SU-DHL-6 (cell line): ENCODE measurements at regions not wholly inside any gene's neighbourhood (a gene's known extent, or its start where the extent isn't known, plus 50 kb on each side); places are given as distances from the start of the nearest gene placed in this dataset.

ENCODE experiments used
- H2AFZ ChIP-seq: fragments of 200-600 bp; sonication (generic); 2 replicates; pipeline ENCODE4 v1.6.1; 2014; ENCODE audit warnings: low read depth, mild to moderate bottlenecking, moderate library complexity, mixed read lengths, antibody characterized with exemption, low read length; ENCODE audit not compliant: severe bottlenecking
- H3F3A ChIP-seq: fragments of 200-600 bp; shearing (Covaris generic); 2 replicates; pipeline ENCODE4 v1.6.0; 2016; ENCODE audit warnings: antibody characterized with exemption, mild to moderate bottlenecking; ENCODE audit not compliant: insufficient read depth
- H3K27ac ChIP-seq: fragments of 200-600 bp; sonication (generic); 2 replicates; pipeline ENCODE4 v1.5.1; 2016; ENCODE audit warnings: low read depth, mild to moderate bottlenecking, low read length, moderate library complexity, mixed read lengths
- H3K27me3 ChIP-seq: fragments of 200-600 bp; sonication (generic), shearing (Covaris generic); 2 replicates; pipeline ENCODE4 v1.6.0; 2014; ENCODE audit warnings: mild to moderate bottlenecking, low read length
- H3K36me3 ChIP-seq: fragments of 200-600 bp; sonication (generic); 2 replicates; pipeline ENCODE4 v1.6.1; 2014; ENCODE audit warnings: mild to moderate bottlenecking, low read length, mixed read lengths
- H3K4me2 ChIP-seq: fragments of 300-600, 200-600 bp; shearing (Covaris generic), sonication (generic); 2 replicates; pipeline ENCODE4 v1.6.0; 2014; ENCODE audit warnings: low read length, low read depth, mild to moderate bottlenecking; ENCODE audit not compliant: poor library complexity, severe bottlenecking
- H3K4me3 ChIP-seq: fragments of 200-600 bp; sonication (generic); 2 replicates; pipeline ENCODE4 v1.5.1; 2014; ENCODE audit warnings: antibody characterized with exemption, low read length, mild to moderate bottlenecking, mixed read lengths; ENCODE audit not compliant: insufficient read depth, poor library complexity, severe bottlenecking
- H3K79me2 ChIP-seq: fragments of 200-600 bp; sonication (generic); 2 replicates; pipeline ENCODE4 v1.6.1; 2014; ENCODE audit warnings: mild to moderate bottlenecking, low read length, moderate library complexity; ENCODE audit not compliant: insufficient read depth
- H3K9ac ChIP-seq: fragments of 200-600 bp; sonication (generic); 2 replicates; pipeline ENCODE4 v1.7.0; 2014; ENCODE audit warnings: mild to moderate bottlenecking, low read length
- H3K9me2 ChIP-seq: fragments of 200-600 bp; sonication (generic); replicated peaks from 2 replicates; pipeline ENCODE4 v1.6.1; 2014; ENCODE audit warnings: low read length; ENCODE audit not compliant: insufficient read depth
- H3K9me3 ChIP-seq: fragments of 200-600 bp; sonication (generic); 2 replicates; pipeline ENCODE4 v1.6.1; 2014; ENCODE audit warnings: low read length, mixed read lengths; ENCODE audit not compliant: insufficient read depth
- H4K20me1 ChIP-seq: fragments of 200-600 bp; sonication (generic); 2 replicates; pipeline ENCODE4 v1.6.1; 2014; ENCODE audit warnings: low read depth, mild to moderate bottlenecking, antibody characterized with exemption, low read length, moderate library complexity, mixed read lengths
- CTCF ChIP-seq: fragments of 200-600 bp; sonication (generic); IDR thresholded peaks from one replicate; pipeline ENCODE4 v1.5.1; 2017; ENCODE audit warnings: antibody characterized with exemption, mild to moderate bottlenecking, low read length, moderate library complexity; ENCODE audit not compliant: insufficient read depth, poor library complexity, severe bottlenecking
- EZH2phosphoT487 ChIP-seq: fragments of 200-600 bp; sonication (generic), shearing (Covaris generic); conservative IDR thresholded peaks from 2 replicates; pipeline ENCODE4 v1.6.1; 2018; ENCODE audit warnings: mild to moderate bottlenecking, antibody characterized with exemption, low read length, moderate library complexity, mixed read lengths

- Histone ChIP-seq H3K27me3 (no peaks in the 10 kb centered on the region), H3K27ac (no peak overlapping the region), H3K36me3 (no peaks in the 10 kb centered on the region), H3K9me2 (no peaks in the 10 kb centered on the region), H3K4me3 (no peak overlapping the region), H3K4me2 (no peak overlapping the region), H3K9me3 (no peaks in the 10 kb centered on the region), H4K20me1 (no peaks in the 10 kb centered on the region), H3K79me2 (no peaks in the 10 kb centered on the region), H3K9ac (no peak overlapping the region), H2AFZ (no peak overlapping the region), H3F3A (no peaks in the 10 kb centered on the region)
- no peak for TF ChIP-seq CTCF
- no peak for TF ChIP-seq EZH2phosphoT487
Observed at GRCh38 chr6:132067286-132067685, 116.1 kb upstream of the CCN2 start.

- no peaks in the 10 kb centered on the region for H3K36me3 ChIP-seq
- H3K4me3 ChIP-seq: no peak overlapping the region
- no peak overlapping the region for H2AFZ ChIP-seq
- no peaks in the 10 kb centered on the region for H4K20me1 ChIP-seq
- H3K4me2 ChIP-seq: no peak overlapping the region
- no peaks in the 10 kb centered on the region for H3K9me2 ChIP-seq
- no peaks in the 10 kb centered on the region for H3K9me3 ChIP-seq
- TF ChIP-seq CTCF (no peak), EZH2phosphoT487 (no peak)
- no peaks in the 10 kb centered on the region for H3K79me2 ChIP-seq
- H3K9ac ChIP-seq: no peak overlapping the region
- no peak overlapping the region for H3K27ac ChIP-seq
- no peaks in the 10 kb centered on the region for H3K27me3 ChIP-seq
- H3F3A ChIP-seq: no peaks in the 10 kb centered on the region
Observed at GRCh38 chr6:132065556-132065955, 114.4 kb upstream of the CCN2 start.

- TF ChIP-seq CTCF (no peak), EZH2phosphoT487 (no peak)
- no peaks in the 10 kb centered on the region for H3F3A ChIP-seq
- no peak overlapping the region for H2AFZ ChIP-seq
- no peak overlapping the region for H3K27ac ChIP-seq
- no peaks in the 10 kb centered on the region for H4K20me1 ChIP-seq
- no peak overlapping the region for H3K4me3 ChIP-seq
- H3K4me2 ChIP-seq: no peak overlapping the region
- no peaks in the 10 kb centered on the region for H3K36me3 ChIP-seq
- no peaks in the 10 kb centered on the region for H3K9me2 ChIP-seq
- no peaks in the 10 kb centered on the region for H3K27me3 ChIP-seq
- H3K9ac ChIP-seq: no peak overlapping the region
- H3K79me2 ChIP-seq: no peaks in the 10 kb centered on the region
- H3K9me3 ChIP-seq: no peaks in the 10 kb centered on the region
Observed at GRCh38 chr6:132063738-132064137, 112.6 kb upstream of the CCN2 start.

- H3K4me2 ChIP-seq: no peak overlapping the region
- H3F3A ChIP-seq: no peaks in the 10 kb centered on the region
- H3K9ac ChIP-seq: no peak overlapping the region
- no peaks in the 10 kb centered on the region for H3K36me3 ChIP-seq
- no peaks in the 10 kb centered on the region for H3K79me2 ChIP-seq
- H3K9me3 ChIP-seq: no peaks in the 10 kb centered on the region
- H3K4me3 ChIP-seq: no peak overlapping the region
- no peak overlapping the region for H3K27ac ChIP-seq
- TF ChIP-seq CTCF (no peak), EZH2phosphoT487 (no peak)
- no peaks in the 10 kb centered on the region for H4K20me1 ChIP-seq
- no peak overlapping the region for H2AFZ ChIP-seq
- H3K27me3 ChIP-seq: no peaks in the 10 kb centered on the region
- no peaks in the 10 kb centered on the region for H3K9me2 ChIP-seq
Observed at GRCh38 chr6:132063204-132063603, 112.0 kb upstream of the CCN2 start.
